Spleen (tissue), 7 donors: ENCODE measurements at regions not wholly inside any gene's neighbourhood (a gene's known extent, or its start where the extent isn't known, plus 50 kb on each side); places are given as distances from the start of the nearest gene placed in this dataset.

Source experiments
- POLR2A ChIP-seq, 3 donors: fragments of 450-650 bp; IDR thresholded peaks; one replicate each; pipeline ENCODE4 v1.5.1; 2017; ENCODE audit warnings: antibody characterized with exemption in 3 of 3, mild to moderate bottlenecking in 1 of 3
- TF ChIP-seq, protein P1 (sequence below), 11 experiments: fragments of 200-600 bp in 7 of 11; fragments of 450-650 bp in 4 of 11; sonication (generic) in 4 of 11; IDR thresholded peaks in 8 of 11; conservative IDR thresholded peaks in 3 of 11; 1 replicate in 7 of 11; 2 replicates in 4 of 11; pipeline versions ENCODE4 v1.4.0 to v1.8.0; 2016 to 2021; ENCODE audit warnings: antibody characterized with exemption in 11 of 11, inconsistent platforms in 4 of 11, mild to moderate bottlenecking in 1 of 11
- donor health status: DM: no; HTN: no; CAD: no; lungs with moderate emphysema.
- donor health status: DM: no; HTN: no; CAD: no.
- donor health status: DM: no; HTN: no; CAD: no.

DNA sequence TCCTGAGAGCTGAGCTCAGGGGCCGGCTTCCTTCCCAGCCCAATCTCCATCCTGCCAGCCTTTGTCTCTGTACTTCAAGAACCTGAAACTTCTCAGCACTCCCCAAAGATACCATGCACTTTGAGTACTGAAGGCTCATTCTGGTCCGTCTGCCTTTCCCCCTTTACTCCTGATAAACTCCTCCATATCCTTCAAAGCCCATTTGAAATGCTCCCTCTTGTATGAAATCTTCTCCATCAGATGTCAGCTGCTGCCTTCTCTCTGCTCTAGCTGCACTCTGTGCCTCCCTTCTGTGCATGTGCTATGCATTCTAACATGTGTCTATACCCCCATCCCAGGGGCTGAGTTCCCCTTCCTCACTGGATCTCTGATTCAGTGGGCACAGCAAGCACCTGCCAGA, 52.1 kb downstream of the PITPNM2 start:
- TF ChIP-seq POLR2A (IDR thresholded peaks at IDR 0.05): no peak
- TF ChIP-seq, protein P1, sequence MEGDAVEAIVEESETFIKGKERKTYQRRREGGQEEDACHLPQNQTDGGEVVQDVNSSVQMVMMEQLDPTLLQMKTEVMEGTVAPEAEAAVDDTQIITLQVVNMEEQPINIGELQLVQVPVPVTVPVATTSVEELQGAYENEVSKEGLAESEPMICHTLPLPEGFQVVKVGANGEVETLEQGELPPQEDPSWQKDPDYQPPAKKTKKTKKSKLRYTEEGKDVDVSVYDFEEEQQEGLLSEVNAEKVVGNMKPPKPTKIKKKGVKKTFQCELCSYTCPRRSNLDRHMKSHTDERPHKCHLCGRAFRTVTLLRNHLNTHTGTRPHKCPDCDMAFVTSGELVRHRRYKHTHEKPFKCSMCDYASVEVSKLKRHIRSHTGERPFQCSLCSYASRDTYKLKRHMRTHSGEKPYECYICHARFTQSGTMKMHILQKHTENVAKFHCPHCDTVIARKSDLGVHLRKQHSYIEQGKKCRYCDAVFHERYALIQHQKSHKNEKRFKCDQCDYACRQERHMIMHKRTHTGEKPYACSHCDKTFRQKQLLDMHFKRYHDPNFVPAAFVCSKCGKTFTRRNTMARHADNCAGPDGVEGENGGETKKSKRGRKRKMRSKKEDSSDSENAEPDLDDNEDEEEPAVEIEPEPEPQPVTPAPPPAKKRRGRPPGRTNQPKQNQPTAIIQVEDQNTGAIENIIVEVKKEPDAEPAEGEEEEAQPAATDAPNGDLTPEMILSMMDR (IDR thresholded peaks at IDR 0.05 in 8 of 11, conservative IDR thresholded peaks at IDR 0.05 in 3 of 11): no peak
